GM18511 (cell line): ENCODE measurements at regions not wholly inside any gene's neighbourhood (a gene's known extent, or its start where the extent isn't known, plus 50 kb on each side); places are given as distances from the start of the nearest gene placed in this dataset.
"Not testable (repeated sequence)": the region's sequence is repeated elsewhere in the genome, so short reads cannot be mapped to it uniquely, and the experiment has no call there.

Source experiments
- ATAC-seq: cut with Tn5 transposase; IDR thresholded peaks from one replicate; pipeline ENCODE4 v1.9.1; 2021; ENCODE audit warnings: mild to moderate bottlenecking, moderate library complexity; ENCODE audit not compliant: unreplicated experiment

DNA sequence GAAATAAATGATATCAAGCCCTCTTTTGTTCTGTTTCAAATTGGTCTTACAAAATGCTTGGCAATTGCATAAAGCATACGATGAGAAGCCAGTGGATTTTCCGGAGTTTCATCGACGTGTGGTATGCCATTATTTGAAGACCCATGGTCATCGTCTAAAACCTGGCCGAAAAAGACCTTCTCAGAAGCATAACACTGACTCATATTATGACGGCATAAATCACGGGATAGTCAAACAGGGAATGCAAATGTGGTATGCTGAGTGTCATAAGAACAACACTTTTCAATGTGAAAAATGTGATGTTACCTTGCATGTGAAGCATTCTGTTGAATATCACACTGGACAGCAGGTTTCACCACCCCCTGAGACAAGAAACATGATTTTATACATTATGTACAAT is 695.2 kb downstream of the GRXCR1 start:
- no peak for ATAC-seq

DNA sequence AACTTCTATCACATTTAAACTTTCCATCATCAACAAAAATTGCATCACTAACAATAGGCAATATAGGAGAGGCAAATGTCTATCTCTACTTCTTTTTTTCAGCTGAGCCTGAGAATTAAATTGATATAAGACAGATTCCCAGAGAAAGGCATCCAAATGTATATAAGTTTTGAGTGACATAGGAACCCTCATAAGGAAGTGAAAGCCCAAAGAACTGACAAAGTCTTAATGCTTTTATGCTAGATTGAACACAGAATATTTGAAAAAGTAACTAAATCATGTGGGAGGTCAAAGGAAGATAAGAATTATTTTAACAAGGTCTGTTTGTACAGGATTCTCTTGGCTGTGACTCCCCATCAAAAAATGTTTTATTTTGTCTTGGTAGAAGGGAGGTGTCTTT is 714.9 kb downstream of the GRXCR1 start:
- peak; percentile 51 for ATAC-seq

DNA sequence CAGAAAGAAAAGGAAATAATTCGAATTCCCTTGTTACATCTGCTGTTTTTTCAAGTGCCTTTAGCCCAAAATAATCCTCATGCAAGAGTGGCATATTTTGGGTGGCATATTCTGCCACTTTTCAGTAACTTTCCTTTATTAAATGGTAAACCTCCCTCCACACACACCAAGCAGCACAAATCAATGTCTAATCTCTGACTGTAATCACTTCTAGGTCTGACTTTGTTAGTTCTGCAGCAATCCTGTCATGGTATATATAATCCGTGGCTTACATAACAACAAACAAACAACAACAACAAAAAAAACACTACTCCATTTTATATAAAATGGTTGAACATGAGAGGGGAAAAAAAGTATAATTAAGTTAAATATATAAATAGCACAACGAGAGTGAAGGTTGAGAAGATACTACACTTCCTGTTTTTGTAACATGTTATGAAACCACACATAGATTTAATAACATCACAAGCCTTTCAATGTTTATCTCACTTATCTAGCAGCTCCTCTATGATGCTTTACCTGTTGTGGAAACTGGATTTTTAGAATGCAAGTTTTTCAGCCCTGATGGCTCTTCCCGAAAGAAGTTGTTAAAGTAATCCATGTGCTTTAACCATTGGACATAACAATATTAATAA is 715.4 kb downstream of the GRXCR1 start:
- ATAC-seq, result peak; percentile 87

DNA sequence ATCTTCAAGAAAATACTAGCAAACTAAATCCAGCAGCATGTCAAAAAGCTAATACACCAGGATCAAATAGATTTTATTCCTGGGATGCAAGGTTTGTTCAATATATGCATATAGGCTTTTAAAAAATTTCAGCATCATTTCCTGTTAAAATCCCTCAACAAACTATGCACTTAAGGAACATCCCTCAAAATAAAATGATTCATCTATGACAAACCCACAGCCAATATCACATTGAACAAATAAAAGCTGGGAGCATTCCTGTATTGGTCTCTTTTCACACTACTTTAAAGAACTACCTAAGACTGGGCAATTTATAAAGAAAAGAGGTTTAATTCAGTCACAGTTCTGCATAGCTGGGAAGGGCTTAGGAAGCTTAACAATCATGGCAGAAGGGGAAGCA is 726.7 kb downstream of the GRXCR1 start:
- no peak for ATAC-seq

DNA sequence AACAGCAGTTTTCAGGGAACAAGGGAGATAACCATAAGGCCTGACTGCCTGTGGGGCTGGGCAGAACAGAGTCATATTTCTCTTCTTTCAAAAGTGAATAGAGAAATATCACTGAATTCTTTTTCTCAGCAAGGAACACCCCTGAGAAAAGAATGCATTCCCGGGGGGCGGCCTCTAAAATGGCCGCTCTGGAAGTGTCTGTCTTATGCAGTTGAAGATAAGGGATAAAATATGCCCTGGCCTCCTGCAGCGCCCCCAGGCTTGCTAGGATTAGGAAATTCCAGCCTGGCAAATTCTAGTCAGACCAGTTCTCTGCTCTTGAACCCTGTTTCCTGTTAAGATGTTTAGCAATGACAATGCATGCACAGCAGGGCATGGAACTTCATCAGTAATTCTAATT is 745.4 kb downstream of the GRXCR1 start:
- ATAC-seq, result not testable (repeated sequence)

DNA sequence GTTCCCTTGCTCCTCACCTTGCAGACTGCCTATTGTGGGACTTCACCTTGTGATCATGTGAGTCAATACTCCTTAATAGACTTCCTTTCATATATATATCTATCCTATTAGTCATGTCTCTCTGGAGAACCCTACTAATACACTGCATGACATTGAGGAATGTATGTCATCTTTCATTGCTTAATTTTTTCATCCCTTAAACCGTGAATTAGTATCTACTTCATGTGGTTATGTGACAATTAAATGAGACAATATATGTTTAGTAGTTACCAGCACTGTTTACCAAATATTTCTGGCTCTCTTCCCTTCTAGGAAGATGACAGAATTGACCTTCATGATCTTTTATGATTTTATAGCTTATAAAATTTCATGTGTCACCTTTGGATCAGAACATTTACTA is 759.5 kb downstream of the GRXCR1 start:
- no peak for ATAC-seq

DNA sequence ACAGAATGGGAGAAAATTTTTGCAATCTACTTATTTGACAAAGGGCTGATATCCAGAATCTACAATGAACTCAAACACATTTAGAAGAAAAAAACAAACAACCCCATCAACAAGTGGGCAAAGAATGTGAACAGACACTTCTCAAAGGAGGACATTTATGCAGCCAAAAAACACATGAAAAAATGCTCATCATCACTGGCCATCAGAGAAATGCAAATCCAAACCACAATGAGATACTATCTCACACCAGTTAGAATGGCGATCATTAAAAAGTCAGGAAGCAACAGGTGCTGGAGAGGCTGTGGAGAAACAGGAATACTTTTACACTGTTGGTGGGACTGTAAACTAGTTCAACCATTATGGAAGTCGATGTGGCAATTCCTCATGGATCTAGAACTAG is 767.0 kb downstream of the GRXCR1 start:
- ATAC-seq, result not testable (repeated sequence)

DNA sequence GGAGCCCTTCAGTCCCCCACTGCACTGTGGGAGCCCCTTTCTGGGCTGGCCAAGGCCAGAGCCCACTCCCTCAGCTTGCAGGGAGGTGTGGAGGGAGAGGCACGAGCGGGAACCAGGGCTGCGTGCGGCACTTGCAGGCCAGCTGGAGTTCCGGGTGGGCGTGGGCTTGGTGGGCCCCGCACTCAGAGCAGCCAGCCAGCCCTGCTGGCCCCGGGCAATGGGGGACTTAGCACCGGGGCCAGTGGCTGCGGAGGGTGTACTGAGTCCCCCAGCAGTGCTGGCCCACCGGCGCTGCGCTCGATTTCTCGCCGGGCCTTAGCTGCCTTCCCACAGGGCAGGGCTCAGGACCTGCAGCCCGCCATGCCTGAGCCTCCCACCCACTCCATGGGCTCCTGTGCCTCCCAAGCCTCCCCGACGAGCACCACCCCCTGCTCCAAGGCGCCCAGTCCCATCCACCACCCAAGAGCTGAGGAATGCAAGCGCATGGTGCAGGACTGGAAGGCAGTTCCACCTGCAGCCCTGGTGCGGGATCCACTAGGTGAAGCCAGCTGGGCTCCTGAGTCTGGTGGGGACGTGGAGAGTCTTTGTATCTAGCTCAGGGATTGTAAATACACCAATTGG is 776.2 kb downstream of the KCTD8 start:
- ATAC-seq, result not testable (repeated sequence)

DNA sequence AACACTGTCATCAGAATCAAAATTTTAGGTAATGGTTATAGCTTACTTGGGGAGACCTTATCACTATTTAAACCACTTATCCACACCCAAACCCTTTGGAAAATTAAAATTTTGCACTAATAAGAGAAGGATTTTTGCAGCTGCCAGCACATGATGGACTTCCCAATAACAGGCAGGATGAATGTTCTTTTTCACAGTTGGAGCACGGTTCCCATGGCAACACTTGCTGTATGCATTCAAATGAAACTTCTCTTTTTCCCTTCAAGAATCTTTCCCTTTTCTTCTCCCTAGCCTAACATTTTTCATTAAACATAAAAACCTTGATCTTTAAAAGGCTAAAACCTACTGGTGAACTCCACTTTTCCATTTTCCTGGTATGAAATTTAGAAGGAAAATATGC is 768.2 kb downstream of the KCTD8 start:
- ATAC-seq, result no peak

DNA sequence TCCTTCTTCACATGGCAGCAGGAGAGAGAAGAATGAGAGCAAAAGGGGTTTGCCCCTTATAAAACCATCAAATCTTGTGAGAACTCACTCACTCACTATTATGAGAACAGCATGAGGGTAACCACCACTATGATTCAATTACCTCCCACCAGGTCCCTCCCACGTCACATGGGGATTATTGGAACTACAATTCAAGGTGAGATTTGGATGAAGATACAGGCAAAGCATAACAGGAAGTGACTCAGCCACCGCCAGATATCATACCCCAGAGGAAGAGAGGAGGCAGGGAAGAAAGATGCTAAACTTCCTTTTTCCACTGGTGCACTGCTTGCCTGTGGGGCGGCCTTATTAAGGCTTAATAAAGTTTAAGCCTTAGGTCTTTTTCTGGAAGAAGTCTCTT is 766.1 kb downstream of the KCTD8 start:
- no peak for ATAC-seq

DNA sequence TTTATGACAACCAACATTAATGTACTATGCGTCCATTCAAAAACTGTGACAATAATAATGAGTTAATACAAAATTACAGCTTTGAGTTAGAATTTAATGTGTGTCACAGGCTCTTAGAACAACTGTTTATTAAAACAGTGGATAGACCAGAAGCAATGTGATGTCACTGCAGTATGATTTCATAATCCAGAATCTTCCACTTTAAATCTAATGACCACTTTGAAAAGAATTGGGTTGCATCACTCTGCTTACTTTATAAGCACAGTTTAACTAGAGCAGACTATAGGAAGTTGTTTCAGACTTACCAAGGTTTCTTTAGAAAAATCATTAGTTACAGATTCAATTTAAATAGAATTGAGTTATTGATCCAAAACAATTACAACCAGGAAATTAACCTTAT is 758.5 kb downstream of the KCTD8 start:
- ATAC-seq, result no peak

DNA sequence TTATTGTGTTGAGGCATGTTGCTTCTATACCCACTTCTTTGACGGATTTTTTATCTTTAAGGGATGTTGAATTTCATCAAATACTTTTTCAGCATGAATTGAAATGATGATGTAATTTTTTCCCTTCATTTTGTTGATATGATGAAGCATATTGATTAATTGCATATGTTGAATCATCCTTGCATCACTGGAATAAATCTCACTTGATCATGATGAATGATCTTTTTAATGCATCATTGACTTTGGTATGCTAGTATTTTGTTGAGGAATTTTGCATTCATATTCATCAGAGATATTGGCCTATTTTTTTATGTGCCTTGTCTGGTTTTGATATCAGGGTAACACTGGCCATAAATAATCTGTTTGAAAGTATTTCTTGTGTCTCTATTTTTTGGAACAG is 754.7 kb downstream of the KCTD8 start:
- ATAC-seq, result no peak

DNA sequence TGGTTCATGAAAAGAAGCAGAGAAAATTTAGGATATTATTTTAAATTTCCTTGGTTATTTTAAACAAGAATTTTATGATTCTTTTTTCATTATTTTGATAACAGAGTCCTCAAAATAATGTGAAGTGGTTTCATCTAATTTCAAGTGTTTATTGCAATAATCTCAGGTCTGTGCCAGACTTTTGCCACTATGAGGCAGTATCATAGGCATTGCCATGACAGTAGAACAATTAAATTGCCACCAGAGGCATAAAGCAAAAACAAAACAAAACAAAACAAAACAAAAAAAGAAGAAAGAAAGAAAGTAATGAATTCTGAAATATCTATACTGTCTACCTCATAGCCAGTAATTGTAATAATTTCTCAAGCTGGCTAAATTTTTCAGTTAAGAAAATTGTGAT is 739.2 kb downstream of the KCTD8 start:
- no peak for ATAC-seq

DNA sequence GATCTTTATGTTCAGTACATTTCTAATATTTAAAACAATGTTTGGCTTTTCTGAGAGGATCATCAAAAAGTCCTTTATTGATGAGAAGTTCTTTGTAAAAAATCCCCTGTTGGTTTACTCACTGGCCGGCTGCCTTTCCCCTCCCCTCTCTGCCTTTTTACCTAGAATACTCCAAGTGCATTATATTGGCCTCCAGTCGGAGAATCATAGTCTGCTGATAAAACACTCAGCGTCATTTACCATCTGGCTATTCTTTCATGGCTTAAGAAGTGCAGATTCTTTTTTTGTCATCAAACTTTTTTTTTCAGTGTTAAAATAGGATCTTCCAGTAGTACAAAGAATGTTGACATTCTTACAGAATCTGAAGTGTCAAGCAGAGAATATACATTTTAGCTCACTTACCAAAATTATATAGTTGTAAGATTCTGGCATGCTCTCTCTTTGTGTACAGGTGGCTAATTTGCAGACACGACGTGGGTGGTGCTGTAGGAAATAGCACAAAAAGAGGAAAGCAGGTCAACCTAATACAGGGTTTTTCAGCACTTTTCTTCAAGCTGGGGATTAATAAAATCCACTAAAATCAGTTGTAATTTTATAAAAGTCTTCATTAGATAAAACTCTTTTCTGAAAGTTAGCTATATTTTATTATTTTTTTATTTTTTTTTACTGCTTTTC is 731.8 kb downstream of the KCTD8 start:
- ATAC-seq, result no peak

DNA sequence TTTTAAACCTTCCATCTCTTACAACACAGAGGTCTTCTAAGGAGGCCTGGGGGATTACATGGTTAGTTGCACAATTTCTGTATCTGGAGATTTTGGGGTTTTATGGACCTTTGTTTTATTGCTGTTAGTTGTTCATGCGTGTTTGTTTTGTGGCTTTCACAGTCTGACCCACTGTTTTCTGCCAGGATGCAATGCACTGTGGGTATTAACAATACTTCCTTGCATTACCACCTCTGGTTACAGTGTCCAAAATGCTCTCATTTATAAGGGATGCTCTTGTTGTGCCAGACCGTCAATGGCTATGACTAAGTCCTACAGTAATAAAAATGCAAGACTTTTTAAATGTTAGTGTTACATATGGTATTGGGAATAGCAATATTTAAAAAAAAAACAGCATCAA is 730.2 kb downstream of the KCTD8 start:
- ATAC-seq, result no peak

DNA sequence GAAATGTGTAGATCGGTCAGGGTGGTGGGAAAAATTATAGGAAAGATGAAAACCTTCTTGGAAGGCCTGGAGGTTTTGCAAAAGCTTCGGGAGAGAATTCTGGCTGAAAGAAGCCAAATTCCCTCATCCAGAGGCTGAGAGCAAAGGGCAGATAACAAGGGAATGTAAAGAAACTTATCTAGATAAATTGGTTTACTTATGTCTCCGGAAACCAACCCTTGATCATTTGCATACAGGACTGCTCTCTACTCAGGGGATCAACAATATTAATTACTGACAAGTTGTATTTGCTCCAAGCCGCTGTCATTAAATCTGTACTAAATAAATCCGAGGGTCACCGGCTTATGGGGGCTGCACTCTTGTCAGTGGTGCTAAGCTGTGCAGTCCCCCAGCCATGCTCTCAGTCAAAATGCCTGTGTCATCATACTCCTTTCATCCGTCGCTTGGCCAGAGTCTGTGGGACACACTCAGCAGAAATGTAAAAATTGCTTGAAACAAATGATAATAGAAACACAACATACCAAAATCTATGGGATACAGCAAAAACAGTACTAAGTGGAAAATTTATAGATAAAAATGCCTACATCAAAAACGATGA is 715.7 kb downstream of the KCTD8 start:
- no peak for ATAC-seq

DNA sequence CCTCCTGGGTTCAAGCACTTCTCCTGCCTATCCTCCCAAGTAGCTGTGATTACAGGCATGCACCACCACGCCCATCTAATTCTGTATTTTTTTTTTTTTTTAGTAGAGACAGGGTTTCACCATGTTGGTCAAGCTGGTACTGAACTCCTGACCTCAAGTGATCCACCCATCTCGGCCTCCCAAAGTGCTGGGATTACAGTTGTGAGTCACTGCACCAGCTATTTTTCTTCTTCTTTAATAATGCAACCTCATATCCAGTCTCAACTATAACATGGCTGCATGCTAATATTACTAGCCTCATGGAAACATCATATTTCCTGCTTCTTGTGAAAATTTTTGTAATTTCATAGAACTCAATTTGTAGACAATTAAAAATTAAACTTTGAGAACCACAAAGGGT is 706.5 kb downstream of the KCTD8 start:
- no peak for ATAC-seq

DNA sequence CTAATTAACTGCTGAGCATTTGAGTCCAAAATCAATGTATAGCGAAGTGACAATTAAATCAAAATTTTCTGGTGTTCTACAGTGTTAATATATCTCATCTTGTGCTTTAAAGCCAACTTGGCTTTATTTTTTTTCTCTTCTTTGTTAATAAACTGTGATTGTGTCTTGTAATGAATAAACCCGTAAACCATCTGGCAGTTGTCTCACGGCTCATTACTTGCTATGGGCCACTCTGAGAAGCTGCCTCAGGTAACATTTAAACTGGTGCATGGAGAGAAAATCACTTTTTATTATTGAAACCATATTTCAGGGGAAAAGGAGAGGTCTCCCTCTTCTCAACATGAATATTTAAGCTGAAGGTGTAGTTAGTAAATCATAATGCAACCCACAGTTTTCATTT is 694.0 kb downstream of the KCTD8 start:
- ATAC-seq, result no peak

DNA sequence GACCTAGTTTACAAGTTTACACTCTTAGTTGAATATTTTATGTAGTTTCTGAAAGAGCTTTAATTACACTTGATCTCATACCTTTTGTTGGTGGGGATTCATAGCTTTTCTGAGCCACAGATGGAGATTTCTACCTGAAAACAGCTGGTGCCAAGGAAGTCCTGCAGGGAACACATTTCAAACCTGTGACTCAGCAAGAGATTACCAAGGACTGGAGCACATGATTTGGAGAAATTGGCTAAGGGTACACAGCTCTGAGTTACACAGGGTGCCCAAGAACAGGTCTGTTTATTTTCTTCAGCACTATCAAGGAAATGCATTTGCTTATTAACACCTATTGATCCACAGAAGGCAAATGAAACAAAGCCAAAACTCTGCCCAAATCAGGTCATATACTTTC is 691.5 kb downstream of the KCTD8 start:
- no peak for ATAC-seq

DNA sequence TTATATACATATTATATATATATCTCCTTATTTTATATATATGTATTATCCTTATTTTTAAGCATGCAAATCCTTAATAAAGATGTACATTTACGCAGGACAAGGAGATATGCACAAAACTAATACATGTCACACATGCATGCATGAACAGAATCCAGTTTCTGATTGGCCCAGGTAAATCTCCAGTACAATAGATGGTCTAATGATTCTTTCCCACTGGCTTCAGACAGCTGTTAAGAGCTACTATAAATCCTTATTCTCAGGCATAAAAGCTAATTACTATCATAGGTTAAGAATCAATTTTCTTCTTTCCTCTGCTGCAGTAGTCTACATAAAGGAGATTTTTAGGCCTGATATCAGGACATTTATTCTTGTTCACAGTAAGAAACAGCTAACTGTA is 689.8 kb downstream of the KCTD8 start:
- ATAC-seq, result no peak

DNA sequence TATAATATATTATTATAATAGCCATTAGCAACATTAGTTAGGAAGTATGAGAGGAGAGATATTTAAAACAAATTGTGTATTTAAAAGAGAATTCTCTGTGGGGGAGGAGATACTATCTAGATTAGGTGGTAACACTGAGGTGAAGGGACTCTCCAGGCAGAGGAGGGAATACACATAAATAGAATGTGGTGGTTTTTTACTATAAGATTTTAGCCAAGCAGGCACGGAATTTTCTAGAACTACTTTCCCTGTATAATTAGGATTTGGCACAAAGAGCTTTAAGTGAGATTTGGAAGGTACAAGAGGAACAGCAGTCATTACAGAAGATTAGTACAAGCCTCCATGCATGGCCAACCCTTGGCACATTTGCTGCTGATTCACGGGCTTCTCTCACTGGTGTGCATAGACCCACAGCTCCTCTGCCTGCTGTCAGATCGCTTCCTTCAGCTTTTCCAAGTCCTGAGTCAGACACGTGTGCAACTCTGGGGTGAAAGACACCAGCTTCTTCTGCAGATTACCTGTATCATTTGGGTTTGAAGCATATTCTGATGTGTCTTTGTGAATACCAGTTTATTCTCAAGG is 685.5 kb downstream of the KCTD8 start:
- ATAC-seq, result peak; percentile 74

DNA sequence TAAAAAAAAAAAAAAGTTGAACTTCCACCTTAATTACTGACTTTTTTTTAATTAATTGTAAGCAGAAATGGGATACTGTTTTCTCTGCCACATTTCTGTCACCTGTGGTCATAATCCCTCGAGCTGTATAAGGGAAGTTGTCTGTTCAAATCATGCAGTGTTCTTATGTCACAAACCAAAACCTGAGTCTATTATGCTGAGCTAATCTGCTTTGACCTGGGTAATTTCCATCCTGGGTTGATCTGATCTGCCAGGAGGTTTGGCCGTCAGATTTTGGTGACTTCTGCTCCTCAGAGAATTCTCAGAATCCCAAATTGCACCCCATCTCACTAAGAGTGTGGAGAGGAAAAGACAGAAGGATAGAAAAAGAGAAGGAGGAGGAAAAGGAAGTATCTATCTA is 683.1 kb downstream of the KCTD8 start:
- no peak for ATAC-seq
